Loucy (cell line): ENCODE measurements at regions not wholly inside any gene's neighbourhood (a gene's known extent, or its start where the extent isn't known, plus 50 kb on each side); places are given as distances from the start of the nearest gene placed in this dataset.
"Not testable (repeated sequence)": the region's sequence is repeated elsewhere in the genome, so short reads cannot be mapped to it uniquely, and the experiment has no call there.

Source experiments
- H2AFZ ChIP-seq: fragments of 200-600 bp; sonication (generic); 2 replicates; pipeline ENCODE4 v1.6.0; 2016; ENCODE audit warnings: antibody characterized with exemption, mild to moderate bottlenecking, low read length, moderate library complexity
- H3F3A ChIP-seq: fragments of 200-600 bp; 2 replicates; pipeline ENCODE4 v1.6.0; 2016; ENCODE audit warnings: antibody characterized with exemption, low read depth, mild to moderate bottlenecking
- H3K27me3 ChIP-seq: fragments of 200-600 bp; sonication (generic); 2 replicates; pipeline ENCODE4 v1.6.1; 2014; ENCODE audit warnings: low read length, mild to moderate bottlenecking; ENCODE audit not compliant: insufficient read depth, poor library complexity, severe bottlenecking
- H3K36me3 ChIP-seq: fragments of 200-600 bp; sonication (generic); 2 replicates; pipeline ENCODE4 v1.6.1; 2016; ENCODE audit warnings: low read length; ENCODE audit not compliant: insufficient read depth
- H3K4me1 ChIP-seq: fragments of 200-600 bp; sonication (generic); 2 replicates; pipeline ENCODE4 v1.5.1; 2014; ENCODE audit warnings: low read length, mild to moderate bottlenecking; ENCODE audit not compliant: insufficient read depth, poor library complexity, severe bottlenecking
- H3K4me2 ChIP-seq: fragments of 200-600 bp; sonication (generic); 2 replicates; pipeline ENCODE4 v1.6.0; 2014; ENCODE audit warnings: antibody characterized with exemption, low read length, low read depth, mild to moderate bottlenecking; ENCODE audit not compliant: poor library complexity, severe bottlenecking
- H3K4me3 ChIP-seq: fragments of 200-600 bp; sonication (generic); 2 replicates; pipeline ENCODE4 v1.5.1; 2014; ENCODE audit warnings: low read length, mild to moderate bottlenecking, mixed read lengths; ENCODE audit not compliant: poor library complexity, severe bottlenecking
- H3K79me2 ChIP-seq: fragments of 200-600 bp; sonication (generic); 2 replicates; pipeline ENCODE4 v1.6.1; 2014; ENCODE audit warnings: low read length; ENCODE audit not compliant: insufficient read depth
- H3K9ac ChIP-seq: fragments of 200-600 bp; sonication (generic); 2 replicates; pipeline ENCODE4 v1.6.0; 2014; ENCODE audit warnings: mild to moderate bottlenecking, low read depth, low read length, moderate library complexity; ENCODE audit not compliant: poor library complexity, severe bottlenecking
- H3K9me2 ChIP-seq: fragments of 200-600 bp; sonication (generic); replicated peaks from 2 replicates; pipeline ENCODE4 v1.6.1; 2016; ENCODE audit warnings: low read depth, low read length, mixed read lengths
- H3K9me3 ChIP-seq: fragments of 200-600 bp; sonication (generic); 2 replicates; pipeline ENCODE4 v1.6.1; 2014; ENCODE audit warnings: mild to moderate bottlenecking, antibody characterized with exemption, low read length, low read depth; ENCODE audit not compliant: insufficient read depth
- H4K20me1 ChIP-seq: fragments of 200-600 bp; sonication (generic); 2 replicates; pipeline ENCODE4 v1.6.0; 2014; ENCODE audit warnings: antibody characterized with exemption, low read length, mild to moderate bottlenecking; ENCODE audit not compliant: insufficient read depth, poor library complexity, severe bottlenecking
- CTCF ChIP-seq: fragments of 200-600 bp; sonication (generic); conservative IDR thresholded peaks from 2 replicates; pipeline ENCODE4 v1.5.1; 2014; ENCODE audit warnings: mild to moderate bottlenecking, antibody characterized with exemption, low read length
- EZH2phosphoT487 ChIP-seq: fragments of 200-600 bp; IDR thresholded peaks from 2 replicates; pipeline ENCODE4 v1.6.1; 2018; ENCODE audit warnings: antibody characterized with exemption, mild to moderate bottlenecking, moderate library complexity, borderline replicate concordance

- Histone ChIP-seq H3K4me2 (no peak overlapping the region), H3K4me1 (no peaks in the 10 kb centered on the region), H3K9me3 (no peaks in the 10 kb centered on the region), H4K20me1 (no peaks in the 10 kb centered on the region), H3K27me3 (no peaks in the 10 kb centered on the region), H2AFZ (no peak overlapping the region), H3K36me3 (no peaks in the 10 kb centered on the region), H3K9me2 (no peaks in the 10 kb centered on the region), H3K9ac (no peak overlapping the region), H3K79me2 (no peaks in the 10 kb centered on the region), H3K4me3 (no peak overlapping the region), H3F3A (no peaks in the 10 kb centered on the region)
- TF ChIP-seq CTCF, result no peak
These were observed 435.6 kb upstream of the WWC1 start for GRCh38 chr5:167855818-167856217.

GRCh38 chr5:167857321-167857720 is 434.1 kb upstream of the WWC1 start:
- Histone ChIP-seq H3K36me3 (no peaks in the 10 kb centered on the region), H3K4me2 (no peak overlapping the region), H3K79me2 (no peaks in the 10 kb centered on the region), H3K27me3 (no peaks in the 10 kb centered on the region), H4K20me1 (no peaks in the 10 kb centered on the region), H3K4me3 (no peak overlapping the region), H3F3A (no peaks in the 10 kb centered on the region), H3K9me3 (no peaks in the 10 kb centered on the region), H3K9me2 (no peaks in the 10 kb centered on the region), H3K4me1 (no peaks in the 10 kb centered on the region), H2AFZ (no peak overlapping the region), H3K9ac (no peak overlapping the region)
- no peak for TF ChIP-seq EZH2phosphoT487

GRCh38 chr5:167858186-167858855 is 433.1 kb upstream of the WWC1 start:
- not testable (repeated sequence) for H2AFZ ChIP-seq, H3K27me3 ChIP-seq, H3K9me3 ChIP-seq, H3K9me2 ChIP-seq, H3K4me3 ChIP-seq, H3K4me1 ChIP-seq, H3F3A ChIP-seq, H3K9ac ChIP-seq, H3K4me2 ChIP-seq, H4K20me1 ChIP-seq, H3K79me2 ChIP-seq, H3K36me3 ChIP-seq

- H3K4me3 ChIP-seq, result no peak overlapping the region
- TF ChIP-seq EZH2phosphoT487 (no peak), CTCF (no peak)
- no peaks in the 10 kb centered on the region for H4K20me1 ChIP-seq
- H2AFZ ChIP-seq, result no peak overlapping the region
- H3K79me2 ChIP-seq, result no peaks in the 10 kb centered on the region
- H3F3A ChIP-seq, result no peaks in the 10 kb centered on the region
- no peak overlapping the region for H3K9ac ChIP-seq
- no peaks in the 10 kb centered on the region for H3K36me3 ChIP-seq
- H3K9me3 ChIP-seq, result no peaks in the 10 kb centered on the region
- H3K4me1 ChIP-seq, result no peaks in the 10 kb centered on the region
- no peak overlapping the region for H3K4me2 ChIP-seq
- H3K27me3 ChIP-seq, result no peaks in the 10 kb centered on the region
- H3K9me2 ChIP-seq, result no peaks in the 10 kb centered on the region
These were observed 430.1 kb upstream of the WWC1 start for GRCh38 chr5:167861129-167861927.
